ENCODE measurements at regions not wholly inside any gene's neighbourhood (a gene's known extent, or its start where the extent isn't known, plus 50 kb on each side); places are given as distances from the start of the nearest gene placed in this dataset.

DNA sequence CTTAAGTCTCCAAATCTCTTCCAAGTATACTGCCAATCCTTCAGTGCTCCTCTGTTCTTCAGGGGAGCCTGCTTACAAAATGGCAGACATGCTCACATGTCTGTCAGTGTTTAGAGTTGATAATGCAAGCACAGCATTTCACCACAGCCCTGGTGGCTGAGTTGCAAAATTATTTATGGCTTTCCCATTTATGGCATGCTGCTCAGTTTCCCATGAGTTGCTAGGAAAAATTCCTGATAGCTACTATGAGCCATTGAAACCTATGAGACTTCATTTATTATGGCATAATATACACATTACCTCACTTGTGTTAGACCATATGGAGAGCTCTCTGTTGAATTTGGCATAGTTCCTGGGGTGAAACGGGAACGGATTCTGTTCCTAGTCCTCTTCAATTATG lies 448.7 kb upstream of the TCF4 start:
- TF ChIP-seq, protein P1, sequence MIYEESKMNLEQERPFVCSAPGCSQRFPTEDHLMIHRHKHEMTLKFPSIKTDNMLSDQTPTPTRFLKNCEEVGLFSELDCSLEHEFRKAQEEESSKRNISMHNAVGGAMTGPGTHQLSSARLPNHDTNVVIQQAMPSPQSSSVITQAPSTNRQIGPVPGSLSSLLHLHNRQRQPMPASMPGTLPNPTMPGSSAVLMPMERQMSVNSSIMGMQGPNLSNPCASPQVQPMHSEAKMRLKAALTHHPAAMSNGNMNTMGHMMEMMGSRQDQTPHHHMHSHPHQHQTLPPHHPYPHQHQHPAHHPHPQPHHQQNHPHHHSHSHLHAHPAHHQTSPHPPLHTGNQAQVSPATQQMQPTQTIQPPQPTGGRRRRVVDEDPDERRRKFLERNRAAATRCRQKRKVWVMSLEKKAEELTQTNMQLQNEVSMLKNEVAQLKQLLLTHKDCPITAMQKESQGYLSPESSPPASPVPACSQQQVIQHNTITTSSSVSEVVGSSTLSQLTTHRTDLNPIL (CRISPR knock-in tag; IDR thresholded peaks at IDR 0.05; ENCODE audit: low read depth) = no peak
- TF ChIP-seq, protein P2, sequence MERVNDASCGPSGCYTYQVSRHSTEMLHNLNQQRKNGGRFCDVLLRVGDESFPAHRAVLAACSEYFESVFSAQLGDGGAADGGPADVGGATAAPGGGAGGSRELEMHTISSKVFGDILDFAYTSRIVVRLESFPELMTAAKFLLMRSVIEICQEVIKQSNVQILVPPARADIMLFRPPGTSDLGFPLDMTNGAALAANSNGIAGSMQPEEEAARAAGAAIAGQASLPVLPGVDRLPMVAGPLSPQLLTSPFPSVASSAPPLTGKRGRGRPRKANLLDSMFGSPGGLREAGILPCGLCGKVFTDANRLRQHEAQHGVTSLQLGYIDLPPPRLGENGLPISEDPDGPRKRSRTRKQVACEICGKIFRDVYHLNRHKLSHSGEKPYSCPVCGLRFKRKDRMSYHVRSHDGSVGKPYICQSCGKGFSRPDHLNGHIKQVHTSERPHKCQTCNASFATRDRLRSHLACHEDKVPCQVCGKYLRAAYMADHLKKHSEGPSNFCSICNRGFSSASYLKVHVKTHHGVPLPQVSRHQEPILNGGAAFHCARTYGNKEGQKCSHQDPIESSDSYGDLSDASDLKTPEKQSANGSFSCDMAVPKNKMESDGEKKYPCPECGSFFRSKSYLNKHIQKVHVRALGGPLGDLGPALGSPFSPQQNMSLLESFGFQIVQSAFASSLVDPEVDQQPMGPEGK (CRISPR knock-in tag; IDR thresholded peaks at IDR 0.05; ENCODE audit: borderline replicate concordance) = no peak
- TF ChIP-seq ZC3H10 (CRISPR knock-in tag; IDR thresholded peaks at IDR 0.05) = no peak
- no peak for TF ChIP-seq ZFP30 (CRISPR knock-in tag; IDR thresholded peaks at IDR 0.05)
- no peak for TF ChIP-seq ARNTL (CRISPR knock-in tag; IDR thresholded peaks at IDR 0.05; ENCODE audit: borderline replicate concordance, low read depth)
- no peak for TF ChIP-seq CSDC2 (CRISPR knock-in tag; IDR thresholded peaks at IDR 0.05)
- no peak for TF ChIP-seq PPARA (CRISPR knock-in tag; IDR thresholded peaks at IDR 0.05; ENCODE audit: borderline replicate concordance)
- no peak for TF ChIP-seq ZFP3 (CRISPR knock-in tag; IDR thresholded peaks at IDR 0.05)
- no peak for TF ChIP-seq ZNF70 (CRISPR knock-in tag; IDR thresholded peaks at IDR 0.05)

Data from SK-N-SH treated with all-trans-retinoic acid at 6 μM for 48 hours (cell line).